Thyroid gland (tissue), 4 donors: ENCODE measurements at regions not wholly inside any gene's neighbourhood (a gene's known extent, or its start where the extent isn't known, plus 50 kb on each side); places are given as distances from the start of the nearest gene placed in this dataset.
"Not testable (repeated sequence)": the region's sequence is repeated elsewhere in the genome, so short reads cannot be mapped to it uniquely, and the experiment has no call there.

Experiments used
- DNase-seq, 2 donors: peaks; one replicate each; pipeline ENCODE4 v3.0.0-alpha.2; 2019
- H3K27ac ChIP-seq, 3 donors: fragments of 200-600 bp; sonication (generic); 1 replicate in 2 of 3; 2 replicates in 1 of 3; pipeline ENCODE4 v1.5.1; 2016 to 2019; ENCODE audit warnings: mild to moderate bottlenecking in 1 of 3, moderate library complexity in 1 of 3
- H3K27me3 ChIP-seq: fragments of 200-600 bp; sonication (generic); one replicate; pipeline ENCODE4 v1.5.1; 2019
- H3K36me3 ChIP-seq, 2 donors: fragments of 200-600 bp; sonication (generic); one replicate each; pipeline ENCODE4 v1.5.1; 2016 to 2019
- H3K4me1 ChIP-seq, 2 donors: fragments of 200-600 bp; sonication (generic); one replicate each; pipeline ENCODE4 v1.5.1; 2017 to 2019
- H3K4me3 ChIP-seq, 3 donors: fragments of 200-600 bp; sonication (generic); replicated peaks in 1 of 3; 1 replicate in 2 of 3; 2 replicates in 1 of 3; pipeline ENCODE4 v1.5.1; 2016; ENCODE audit warnings: mild to moderate bottlenecking in 1 of 3
- H3K9me3 ChIP-seq: fragments of 200-600 bp; sonication (generic); one replicate; pipeline ENCODE4 v1.5.1; 2017
- POLR2A ChIP-seq, 2 donors: fragments of 450-650 bp; IDR thresholded peaks; one replicate each; pipeline ENCODE4 v1.6.1; 2017; ENCODE audit warnings: antibody characterized with exemption in 2 of 2, mild to moderate bottlenecking in 2 of 2, moderate library complexity in 1 of 2
- WGBS, 2 donors: methylation state at CpG; one replicate each; pipeline ENCODE4 v1.1.5; 2017; 5-methylcytosine and 5-hydroxymethylcytosine counted together
- intact Hi-C: fragments of 100-400 bp; cut with DNase I; formaldehyde crosslinking; loops from one replicate; pipeline ENCODE4 v1.15.1; 2023
- TF ChIP-seq, protein P1 (sequence below), 6 experiments: fragments of 200-600 bp in 3 of 6; fragments of 450-650 bp in 3 of 6; sonication (generic) in 3 of 6; IDR thresholded peaks; one replicate each; pipeline ENCODE4 v1.5.1; 2016 to 2019; ENCODE audit warnings: antibody characterized with exemption in 6 of 6, mild to moderate bottlenecking in 2 of 6, inconsistent platforms in 1 of 6, moderate library complexity in 1 of 6

DNA sequence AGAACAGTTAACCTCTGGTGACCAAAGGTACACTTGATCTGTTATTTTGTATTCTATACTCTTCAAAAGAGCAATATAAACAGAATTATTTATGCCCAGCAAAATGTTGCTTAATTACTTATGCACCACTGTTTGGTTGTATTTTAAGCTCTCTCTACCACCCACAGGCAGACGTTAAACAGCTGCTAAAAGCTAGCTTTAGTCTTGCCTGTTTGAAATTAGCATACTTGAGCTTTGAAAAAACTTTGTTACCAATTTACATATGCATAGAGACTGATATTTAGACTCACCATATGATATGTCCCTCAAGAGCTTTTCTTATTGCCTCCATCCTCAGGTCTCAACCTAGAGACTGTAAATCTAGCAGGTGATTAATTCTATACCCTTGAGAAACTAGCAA is 426.9 kb downstream of the NR4A2 start:
- Histone ChIP-seq H3K27ac (no peak overlapping the region), H3K4me3 (no peak overlapping the region), H3K9me3 (no peaks in the 10 kb centered on the region), H3K27me3 (no peaks in the 10 kb centered on the region), H3K4me1 (no peaks in the 10 kb centered on the region), H3K36me3 (no peaks in the 10 kb centered on the region)
- TF ChIP-seq POLR2A (IDR thresholded peaks at IDR 0.05): no peak
- TF ChIP-seq, protein P1, sequence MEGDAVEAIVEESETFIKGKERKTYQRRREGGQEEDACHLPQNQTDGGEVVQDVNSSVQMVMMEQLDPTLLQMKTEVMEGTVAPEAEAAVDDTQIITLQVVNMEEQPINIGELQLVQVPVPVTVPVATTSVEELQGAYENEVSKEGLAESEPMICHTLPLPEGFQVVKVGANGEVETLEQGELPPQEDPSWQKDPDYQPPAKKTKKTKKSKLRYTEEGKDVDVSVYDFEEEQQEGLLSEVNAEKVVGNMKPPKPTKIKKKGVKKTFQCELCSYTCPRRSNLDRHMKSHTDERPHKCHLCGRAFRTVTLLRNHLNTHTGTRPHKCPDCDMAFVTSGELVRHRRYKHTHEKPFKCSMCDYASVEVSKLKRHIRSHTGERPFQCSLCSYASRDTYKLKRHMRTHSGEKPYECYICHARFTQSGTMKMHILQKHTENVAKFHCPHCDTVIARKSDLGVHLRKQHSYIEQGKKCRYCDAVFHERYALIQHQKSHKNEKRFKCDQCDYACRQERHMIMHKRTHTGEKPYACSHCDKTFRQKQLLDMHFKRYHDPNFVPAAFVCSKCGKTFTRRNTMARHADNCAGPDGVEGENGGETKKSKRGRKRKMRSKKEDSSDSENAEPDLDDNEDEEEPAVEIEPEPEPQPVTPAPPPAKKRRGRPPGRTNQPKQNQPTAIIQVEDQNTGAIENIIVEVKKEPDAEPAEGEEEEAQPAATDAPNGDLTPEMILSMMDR (IDR thresholded peaks at IDR 0.05): no peak
- intact Hi-C loops: no loop called here
- WGBS, 2 donors: 39 to 60% methylated on average over 1 of the region's 1 CpG
- DNase-seq: no peak

DNA sequence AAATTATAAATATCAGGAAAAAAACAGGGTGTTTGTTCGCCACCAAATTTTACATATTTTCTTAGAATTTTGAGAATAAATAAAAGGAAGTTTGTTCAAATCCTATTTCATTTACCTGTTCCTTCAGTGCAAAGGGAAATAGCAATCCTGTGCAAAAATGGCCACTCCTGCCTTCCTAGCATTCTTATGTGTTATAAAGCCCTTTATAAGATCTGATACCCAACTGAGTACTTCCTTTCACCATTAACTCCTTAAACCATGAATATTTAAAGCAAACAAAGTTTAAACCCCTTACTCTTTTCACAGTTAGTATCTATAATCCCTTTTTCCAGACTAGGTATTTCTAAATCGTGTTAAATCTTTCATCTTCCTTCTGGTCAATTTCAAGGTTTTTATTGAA is 427.8 kb downstream of the NR4A2 start:
- Histone ChIP-seq H3K4me1 (no peaks in the 10 kb centered on the region), H3K9me3 (no peaks in the 10 kb centered on the region), H3K36me3 (no peaks in the 10 kb centered on the region), H3K27ac (no peak overlapping the region), H3K27me3 (no peaks in the 10 kb centered on the region), H3K4me3 (no peak overlapping the region)
- TF ChIP-seq, protein P1 (IDR thresholded peaks at IDR 0.05): no peak
- TF ChIP-seq POLR2A (IDR thresholded peaks at IDR 0.05): no peak
- intact Hi-C loops: no loop called here
- WGBS, 2 donors: 72 to 74% methylated on average over 2 of the region's 2 CpGs
- no peak for DNase-seq

DNA sequence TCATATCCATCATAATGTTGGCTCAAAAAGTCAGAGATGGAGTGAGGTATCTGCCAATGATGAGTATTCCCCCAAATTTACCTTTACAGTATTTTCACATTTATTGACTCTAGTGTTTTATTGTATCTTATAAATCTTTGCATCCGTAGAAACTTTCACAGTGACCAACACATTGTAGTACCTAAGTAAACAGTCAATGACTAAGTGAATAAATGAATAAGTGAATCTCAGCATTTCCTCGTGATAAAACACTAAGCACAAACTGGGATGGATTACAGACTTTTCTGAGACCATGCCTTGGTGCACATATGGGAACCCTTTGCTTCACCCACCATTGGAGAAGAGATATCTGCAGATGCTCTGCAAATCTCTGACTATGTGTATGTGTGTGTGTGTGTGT is 429.9 kb downstream of the NR4A2 start:
- H3K27me3 ChIP-seq: no peaks in the 10 kb centered on the region
- no peak overlapping the region for H3K4me3 ChIP-seq
- no peak for TF ChIP-seq POLR2A (IDR thresholded peaks at IDR 0.05)
- no peak for DNase-seq
- no peak overlapping the region for H3K27ac ChIP-seq
- H3K36me3 ChIP-seq: no peaks in the 10 kb centered on the region
- WGBS, 2 donors: 71 to 93% methylated on average over 2 of the region's 2 CpGs
- H3K9me3 ChIP-seq: no peaks in the 10 kb centered on the region
- H3K4me1 ChIP-seq: no peaks in the 10 kb centered on the region
- intact Hi-C loops: no loop called here

DNA sequence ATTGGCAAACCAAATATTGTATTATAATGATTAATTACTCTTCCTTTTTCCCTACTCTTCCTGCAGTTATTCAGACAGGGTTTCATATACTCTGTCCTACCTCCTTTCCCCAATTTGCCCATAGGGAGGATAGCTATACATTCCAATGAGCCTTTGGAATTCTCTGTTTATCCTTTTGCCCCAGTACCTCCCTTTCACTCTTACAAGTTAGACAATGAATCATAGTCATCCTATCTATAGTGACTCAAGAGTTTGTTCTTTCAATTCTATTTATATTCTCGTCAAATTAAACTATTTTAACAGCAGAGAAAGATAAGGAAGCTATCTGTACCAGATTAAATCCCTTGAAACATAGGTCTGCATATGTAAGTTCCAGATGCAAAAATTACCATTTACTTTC is 437.5 kb downstream of the NR4A2 start:
- Histone ChIP-seq H3K27ac (no peak overlapping the region), H3K36me3 (no peaks in the 10 kb centered on the region), H3K4me1 (no peaks in the 10 kb centered on the region), H3K9me3 (no peaks in the 10 kb centered on the region), H3K27me3 (no peaks in the 10 kb centered on the region), H3K4me3 (no peak overlapping the region)
- 65 to 77% methylated on average over 1 of the region's 1 CpG for WGBS, 2 donors
- intact Hi-C loops: no loop called here
- no peak for DNase-seq
- TF ChIP-seq, protein P1 (IDR thresholded peaks at IDR 0.05): no peak
- no peak for TF ChIP-seq POLR2A (IDR thresholded peaks at IDR 0.05)

DNA sequence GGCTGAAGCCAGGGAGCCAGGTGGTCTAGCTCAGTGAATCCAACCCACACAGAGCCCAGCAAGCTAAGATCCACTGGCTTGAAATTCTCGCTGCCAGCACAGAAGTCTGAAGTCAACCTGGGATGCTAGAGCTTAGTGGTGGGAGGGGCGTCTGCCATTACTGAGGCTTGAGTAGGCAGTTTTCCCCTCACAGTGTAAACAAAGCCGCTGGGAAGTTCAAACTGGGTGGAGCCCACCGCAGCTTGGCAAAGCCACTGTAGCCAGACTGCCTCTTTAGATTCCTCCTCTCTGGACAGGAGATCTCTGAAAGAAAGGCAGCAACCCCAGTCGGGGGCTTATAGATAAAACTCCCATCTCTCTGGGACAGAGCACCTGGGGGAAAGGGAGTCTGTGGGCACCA is 452.1 kb downstream of the NR4A2 start:
- peak; percentile 5 to 8 for DNase-seq
- intact Hi-C loops, H3K4me1 ChIP-seq, H3K4me3 ChIP-seq, H3K36me3 ChIP-seq, H3K27me3 ChIP-seq, H3K9me3 ChIP-seq, H3K27ac ChIP-seq: not testable (repeated sequence)
- 35 to 46% methylated on average over 3 to 5 of the region's 5 CpGs for WGBS, 2 donors

DNA sequence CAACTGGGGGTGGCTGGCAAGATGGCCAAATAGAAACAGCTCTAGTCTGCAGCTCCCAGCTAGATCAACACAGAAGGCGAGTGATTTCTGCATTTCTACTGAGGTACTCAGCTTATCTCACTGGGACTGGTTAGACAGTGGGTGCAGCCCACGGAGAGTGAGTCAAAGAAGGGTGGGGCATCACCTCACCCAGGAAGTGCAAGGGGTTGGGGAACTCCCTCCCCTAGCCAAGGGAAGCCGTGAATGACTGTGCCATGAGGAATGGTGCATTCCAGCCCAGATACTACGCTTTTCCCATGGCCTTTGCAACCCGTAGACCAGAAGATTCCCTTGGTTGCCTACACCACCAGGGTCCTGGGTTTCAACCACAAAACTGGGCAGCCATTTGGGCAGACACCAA is 452.6 kb downstream of the NR4A2 start:
- H3K27ac ChIP-seq, DNase-seq, H3K4me3 ChIP-seq, H3K4me1 ChIP-seq, H3K9me3 ChIP-seq, H3K27me3 ChIP-seq, H3K36me3 ChIP-seq, intact Hi-C loops: not testable (repeated sequence)
- 79 to 85% methylated on average over 5 of the region's 5 CpGs for WGBS, 2 donors

DNA sequence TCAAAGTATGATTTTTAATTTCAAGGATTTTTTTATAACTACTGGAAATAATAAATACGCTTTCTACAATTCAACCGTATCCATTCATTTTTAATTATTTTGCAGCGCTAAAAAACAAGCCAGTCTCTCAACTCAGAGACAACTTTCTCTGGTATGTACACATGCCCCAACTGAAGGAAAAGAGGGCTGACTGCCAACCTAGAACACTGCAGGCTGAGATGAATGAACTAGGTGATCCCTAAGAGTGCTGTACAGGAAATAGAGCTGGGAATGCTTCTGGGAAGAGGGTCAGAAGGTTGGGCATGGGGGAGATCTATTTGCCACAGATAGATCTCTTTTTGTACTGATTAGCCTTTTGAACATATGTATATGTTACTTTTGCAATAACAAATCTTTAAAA is 460.1 kb downstream of the NR4A2 start:
- DNase-seq: no peak
- Histone ChIP-seq H3K36me3 (no peaks in the 10 kb centered on the region), H3K4me1 (no peaks in the 10 kb centered on the region), H3K4me3 (no peak overlapping the region), H3K27ac (no peak overlapping the region), H3K9me3 (no peaks in the 10 kb centered on the region), H3K27me3 (no peaks in the 10 kb centered on the region)
- TF ChIP-seq POLR2A (IDR thresholded peaks at IDR 0.05): no peak
- TF ChIP-seq, protein P1 (IDR thresholded peaks at IDR 0.05): no peak
- intact Hi-C loops: no loop called here
- WGBS, 2 donors: 77 to 78% methylated on average over 3 of the region's 3 CpGs
